Lung microvascular endothelial cell (primary cell): ENCODE measurements at regions not wholly inside any gene's neighbourhood (a gene's known extent, or its start where the extent isn't known, plus 50 kb on each side); places are given as distances from the start of the nearest gene placed in this dataset.
"Not testable (repeated sequence)": the region's sequence is repeated elsewhere in the genome, so short reads cannot be mapped to it uniquely, and the experiment has no call there.

Experiments
- DNase-seq, 2 donors: peaks; one replicate each; pipeline versions ENCODE4 v3.0.0 to v3.0.0-alpha.2; 2010; ENCODE audit warnings: low read depth in 2 of 2

- peak; percentile 25 to 47 for DNase-seq
These were observed 1141.8 kb downstream of the RPIA start for GRCh38 chr2:89833116-89833779.

DNA sequence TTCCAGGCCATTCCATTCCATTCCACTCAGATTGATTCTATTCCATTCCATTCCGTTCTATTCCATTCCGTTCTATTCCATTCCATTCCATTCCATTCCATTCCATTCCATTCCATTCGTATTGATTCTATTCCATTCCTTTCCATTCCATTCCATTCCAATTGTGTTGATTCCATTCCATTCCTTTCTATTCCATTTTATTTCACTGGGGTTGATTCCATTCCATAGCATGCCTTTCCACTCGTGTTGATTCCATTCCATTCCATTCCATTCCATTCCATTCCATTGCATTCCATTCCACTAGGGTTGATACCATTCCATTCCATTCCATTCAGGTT lies 1142.3 kb downstream of the RPIA start:
- peak; percentile 33 to 53 for DNase-seq

GRCh38 chr2:89834306-89834705 lies 1142.8 kb downstream of the RPIA start:
- DNase-seq = peak in 1 of 2 donors; percentile 38

GRCh38 chr2:89836326-89836725 lies 1144.9 kb downstream of the RPIA start:
- DNase-seq = peak; percentile 57 to 62

- DNase-seq = peak; percentile 34 to 47
These were observed 1146.6 kb downstream of the RPIA start for GRCh38 chr2:89837962-89838625.

DNA sequence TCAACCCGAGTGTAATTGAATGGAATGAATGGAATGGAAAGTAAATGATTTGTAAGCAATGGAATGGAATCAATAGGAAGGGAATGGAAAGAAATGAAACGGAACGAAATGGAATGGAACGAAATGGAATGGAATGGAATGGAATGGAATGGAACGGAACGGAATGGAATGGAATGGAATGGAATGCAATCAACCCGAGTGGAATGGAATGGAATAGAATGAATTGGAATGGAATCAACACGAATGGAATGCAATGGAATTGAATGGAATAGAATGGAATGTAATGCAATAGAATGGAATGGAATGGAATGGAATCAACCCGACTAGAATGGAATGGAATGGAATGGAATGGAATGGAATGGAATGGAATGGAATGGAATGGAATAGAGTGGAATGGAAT lies 1148.7 kb downstream of the RPIA start:
- peak; percentile 31 to 49 for DNase-seq

GRCh38 chr2:89840781-89841475 lies 1149.5 kb downstream of the RPIA start:
- not testable (repeated sequence) for DNase-seq

GRCh38 chr2:89841476-89841840 lies 1150.0 kb downstream of the RPIA start:
- no peak for DNase-seq

DNA sequence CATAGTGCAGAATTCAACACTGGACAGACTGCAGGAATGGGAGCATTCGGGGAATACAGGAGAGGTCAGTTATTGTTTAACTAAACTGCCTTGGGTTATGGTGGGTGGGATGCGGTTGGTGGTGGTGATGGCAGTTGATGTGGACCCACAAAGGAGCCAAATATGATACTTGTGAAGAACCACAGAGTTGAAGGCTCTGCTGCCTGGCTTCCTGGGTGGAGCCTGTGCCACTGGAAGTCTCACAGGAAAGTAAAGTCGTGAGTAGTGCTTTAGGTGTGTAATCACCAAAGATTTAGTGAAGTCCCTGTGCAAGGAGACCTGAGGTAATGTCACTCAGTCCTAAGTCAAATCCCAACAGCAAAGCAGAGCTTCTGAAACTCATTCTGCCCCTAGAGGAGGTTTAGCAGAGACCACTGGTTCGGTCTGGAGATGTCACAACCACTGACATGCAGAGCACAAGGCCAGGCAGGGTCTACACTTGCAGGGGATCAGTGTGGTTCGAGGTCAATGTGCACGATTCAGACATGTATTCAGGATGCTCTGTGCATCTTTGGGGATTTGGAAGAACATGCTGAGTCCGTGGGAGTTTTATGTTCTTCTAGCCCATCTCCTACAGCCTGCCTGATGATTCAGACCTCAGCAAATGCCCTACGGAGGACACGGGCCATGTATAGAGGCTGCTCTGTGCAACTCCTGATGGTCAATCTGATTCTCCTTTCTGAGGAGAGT lies 1150.9 kb downstream of the RPIA start:
- no peak for DNase-seq

- DNase-seq = no peak
These were observed 1152.9 kb downstream of the RPIA start for GRCh38 chr2:89844221-89844943.

DNA sequence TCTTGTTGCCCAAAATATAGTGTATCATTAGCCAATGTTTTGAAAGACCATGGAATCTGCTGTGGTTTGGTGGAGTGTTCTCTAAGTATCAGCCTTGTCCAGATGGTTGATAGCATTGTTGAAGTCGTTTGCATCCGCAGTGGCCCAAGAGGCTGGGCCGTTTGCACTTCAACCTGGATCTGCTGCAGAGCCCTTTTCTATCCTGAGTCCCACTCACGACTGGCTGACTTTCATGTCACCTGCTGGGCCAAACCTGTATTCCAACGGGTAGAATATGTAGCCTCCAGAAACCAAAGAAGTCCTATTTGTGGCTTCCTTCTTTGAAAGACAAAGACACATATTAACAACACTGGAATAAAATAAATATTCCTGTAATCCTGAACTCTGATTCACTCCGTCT lies 1154.1 kb downstream of the RPIA start:
- no peak for DNase-seq

GRCh38 chr2:89848114-89848513 lies 1156.6 kb downstream of the RPIA start:
- DNase-seq = no peak

- DNase-seq = peak in 1 of 2 donors; percentile 0
These were observed 1157.4 kb downstream of the RPIA start for GRCh38 chr2:89848763-89849368.

- no peak for DNase-seq
These were observed 1158.3 kb downstream of the RPIA start for GRCh38 chr2:89849731-89850130.

- DNase-seq = no peak
These were observed 1159.0 kb downstream of the RPIA start for GRCh38 chr2:89850481-89850880.

DNA sequence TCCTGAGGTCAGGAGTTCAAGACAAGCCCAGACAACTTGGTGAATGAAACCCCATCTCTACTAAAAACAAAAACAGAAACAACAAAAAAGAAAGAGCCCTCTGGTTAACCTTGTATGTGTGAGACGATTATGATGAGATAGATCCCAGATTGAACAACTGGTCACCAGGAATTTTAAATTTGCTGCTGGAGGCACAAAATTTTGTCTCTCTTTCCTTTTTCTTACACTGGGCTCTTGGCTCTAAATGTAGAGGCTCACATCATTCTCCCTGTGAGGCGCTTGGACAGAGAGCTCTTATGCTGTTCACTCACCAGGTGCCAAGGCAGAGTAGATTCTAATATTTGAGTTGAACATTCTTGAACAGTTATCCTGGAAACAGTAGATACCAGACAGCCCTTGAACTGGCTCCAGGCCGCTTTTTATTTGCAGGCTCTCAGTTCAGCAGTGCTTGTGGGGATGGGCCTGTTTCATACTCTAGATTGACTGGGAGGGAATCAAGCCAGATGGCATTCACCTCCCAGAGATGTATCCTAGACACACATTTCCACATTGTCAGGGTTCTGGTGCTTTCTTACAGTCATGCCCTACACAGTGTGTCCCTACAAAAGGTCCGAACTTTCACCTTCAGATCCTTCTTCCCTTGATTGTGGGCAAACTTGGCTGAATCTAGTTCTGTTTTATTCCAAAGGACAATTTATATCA lies 1159.6 kb downstream of the RPIA start:
- DNase-seq = no peak

DNA sequence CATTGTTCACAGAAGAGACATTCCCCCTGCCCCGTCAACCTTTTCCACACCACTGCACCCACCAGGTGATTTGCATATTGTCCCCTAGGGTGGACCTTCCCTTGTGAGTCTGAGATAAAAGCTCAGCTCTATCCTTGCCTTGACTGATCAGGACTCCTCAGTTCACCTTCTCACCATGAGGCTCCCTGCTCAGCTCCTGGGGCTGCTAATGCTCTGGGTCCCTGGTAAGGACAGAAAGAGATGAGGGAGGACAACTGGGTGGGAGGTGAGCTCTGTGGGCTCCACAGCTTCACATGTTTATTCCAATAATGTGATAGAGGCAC lies 1160.1 kb downstream of the RPIA start:
- DNase-seq = no peak

GRCh38 chr2:89853427-89853826 lies 1162.0 kb downstream of the RPIA start:
- DNase-seq = not testable (repeated sequence)

- DNase-seq = peak in 1 of 2 donors; percentile 0
These were observed 1164.3 kb downstream of the RPIA start for GRCh38 chr2:89855752-89856151.

GRCh38 chr2:89856305-89856704 lies 1164.8 kb downstream of the RPIA start:
- DNase-seq = not testable (repeated sequence)

DNA sequence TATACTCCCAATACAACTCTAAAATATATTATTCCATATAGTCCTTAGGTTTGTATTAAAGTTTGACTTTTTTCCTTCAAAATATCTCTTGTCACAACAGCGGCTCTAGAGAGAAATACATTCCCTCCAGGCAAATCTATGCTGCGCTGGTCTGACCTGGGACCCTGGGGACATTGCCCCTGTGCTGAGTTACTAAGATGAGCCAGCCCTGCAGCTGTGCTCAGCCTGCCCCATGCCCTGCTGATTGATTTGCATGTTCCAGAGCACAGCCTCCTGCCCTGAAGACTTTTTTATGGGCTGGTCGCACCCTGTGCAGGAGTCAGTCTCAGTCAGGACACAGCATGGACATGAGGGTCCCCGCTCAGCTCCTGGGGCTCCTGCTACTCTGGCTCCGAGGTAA lies 1170.7 kb downstream of the RPIA start:
- not testable (repeated sequence) for DNase-seq
